Stimulated activated CD4-positive, alpha-beta T cell treated with anti-CD3 and anti-CD28 coated beads, Interleukin-2, amount 100 ng/mL, for 48 hours (primary cell): ENCODE measurements at regions not wholly inside any gene's neighbourhood (a gene's known extent, or its start where the extent isn't known, plus 50 kb on each side); places are given as distances from the start of the nearest gene placed in this dataset.

Experiments
- DNase-seq, 2 donors: peaks; one replicate each; pipeline ENCODE4 v3.0.0-alpha.2; 2020

GRCh38 chr5:4676934-4677333 lies 463.2 kb upstream of the ADAMTS16 start:
- no peak for DNase-seq

GRCh38 chr5:4684946-4685345 lies 455.2 kb upstream of the ADAMTS16 start:
- no peak for DNase-seq

- DNase-seq, result no peak
These were observed 441.5 kb upstream of the ADAMTS16 start for GRCh38 chr5:4698596-4698995.

- DNase-seq, result no peak
These were observed 440.5 kb upstream of the ADAMTS16 start for GRCh38 chr5:4699592-4699991.

- no peak for DNase-seq
These were observed 440.1 kb upstream of the ADAMTS16 start for GRCh38 chr5:4700069-4700468.

GRCh38 chr5:4700871-4701270 lies 439.3 kb upstream of the ADAMTS16 start:
- DNase-seq, result no peak

GRCh38 chr5:4703931-4704458 lies 436.1 kb upstream of the ADAMTS16 start:
- DNase-seq, result no peak

- DNase-seq, result no peak
These were observed 435.2 kb upstream of the ADAMTS16 start for GRCh38 chr5:4704951-4705350.

- DNase-seq, result no peak
These were observed 423.3 kb upstream of the ADAMTS16 start for GRCh38 chr5:4716781-4717180.

GRCh38 chr5:4717446-4717845 lies 422.7 kb upstream of the ADAMTS16 start:
- no peak for DNase-seq

GRCh38 chr5:4720831-4721230 lies 419.3 kb upstream of the ADAMTS16 start:
- DNase-seq, result no peak

- DNase-seq, result no peak
These were observed 417.2 kb upstream of the ADAMTS16 start for GRCh38 chr5:4722886-4723285.

- no peak for DNase-seq
These were observed 414.5 kb upstream of the ADAMTS16 start for GRCh38 chr5:4725594-4725993.

- DNase-seq, result no peak
These were observed 409.9 kb upstream of the ADAMTS16 start for GRCh38 chr5:4730279-4730678.

GRCh38 chr5:4734348-4734747 lies 405.8 kb upstream of the ADAMTS16 start:
- no peak for DNase-seq

- no peak for DNase-seq
These were observed 404.9 kb upstream of the ADAMTS16 start for GRCh38 chr5:4735261-4735660.

- no peak for DNase-seq
These were observed 402.3 kb upstream of the ADAMTS16 start for GRCh38 chr5:4737868-4738267.

- no peak for DNase-seq
These were observed 401.8 kb upstream of the ADAMTS16 start for GRCh38 chr5:4738298-4738697.

- no peak for DNase-seq
These were observed 400.0 kb upstream of the ADAMTS16 start for GRCh38 chr5:4740156-4740555.

- no peak for DNase-seq
These were observed 381.6 kb upstream of the ADAMTS16 start for GRCh38 chr5:4758550-4758949.

GRCh38 chr5:4758996-4759395 lies 381.1 kb upstream of the ADAMTS16 start:
- DNase-seq, result no peak

GRCh38 chr5:4762316-4762715 lies 377.8 kb upstream of the ADAMTS16 start:
- DNase-seq, result no peak

- DNase-seq, result no peak
These were observed 374.7 kb upstream of the ADAMTS16 start for GRCh38 chr5:4765411-4765810.

GRCh38 chr5:4766101-4766500 lies 374.0 kb upstream of the ADAMTS16 start:
- DNase-seq, result no peak

GRCh38 chr5:4772591-4772990 lies 367.5 kb upstream of the ADAMTS16 start:
- no peak for DNase-seq

- DNase-seq, result no peak
These were observed 366.3 kb upstream of the ADAMTS16 start for GRCh38 chr5:4773827-4774317.
